B cell (primary cell): ENCODE measurements at regions not wholly inside any gene's neighbourhood (a gene's known extent, or its start where the extent isn't known, plus 50 kb on each side); places are given as distances from the start of the nearest gene placed in this dataset.

Experiments used
- ATAC-seq: fragments of 200-7000 bp; cut with Tn5 transposase; one replicate; pipeline ENCODE4 v1.10.0; 2021; ENCODE audit warnings: low read depth, mild to moderate bottlenecking, moderate number of reproducible peaks, moderate library complexity
- CTCF ChIA-PET: fragments of 350-600 bp; sonication (Branson Sonifier 250); formaldehyde crosslinking; loops from one replicate; lab custom pipeline; 2021; ENCODE audit warnings: antibody characterized with exemption, inconsistent platforms; lab: Charles Lee
- POLR2A ChIA-PET: fragments of 350-600 bp; sonication (Branson Sonifier 250); formaldehyde crosslinking; loops from one replicate; lab custom pipeline; 2021; ENCODE audit warnings: antibody characterized with exemption; lab: Charles Lee
- DNase-seq: peaks from one replicate; pipeline ENCODE4 v3.0.0; 2013
- H2AFZ ChIP-seq: 2 replicates; pipeline ENCODE4 v1.6.1; 2012; ENCODE audit warnings: mild to moderate bottlenecking, low read depth, low read length; ENCODE audit not compliant: insufficient read depth, poor library complexity, severe bottlenecking
- H3K27ac ChIP-seq, 2 donors: 1 replicate in 1 of 2; 2 replicates in 1 of 2; pipeline ENCODE4 v1.5.1; 2012 to 2013; ENCODE audit warnings: low read length in 2 of 2, mild to moderate bottlenecking in 2 of 2, moderate library complexity in 1 of 2
- H3K27me3 ChIP-seq, 4 experiments: fragments of 200-600 bp in 1 of 4; sonication (generic) in 1 of 4; replicated peaks in 1 of 4; 1 replicate in 2 of 4; 2 replicates in 2 of 4; pipeline versions ENCODE4 v1.6.1 to v1.7.0; 2013 to 2016; ENCODE audit warnings: low read length in 3 of 4, mild to moderate bottlenecking in 2 of 4, mixed read lengths in 1 of 4, moderate library complexity in 1 of 4; ENCODE audit not compliant: insufficient read depth in 4 of 4, control insufficient read depth in 3 of 4; ENCODE audit errors: control extremely low read depth in 1 of 4
- H3K36me3 ChIP-seq, 2 experiments: replicated peaks in 1 of 2; 1 replicate in 1 of 2; 2 replicates in 1 of 2; pipeline versions ENCODE4 v1.6.1 to v1.7.1; 2013; ENCODE audit warnings: low read length in 1 of 2; ENCODE audit not compliant: insufficient read depth in 2 of 2, control insufficient read depth in 1 of 2; ENCODE audit errors: control extremely low read depth in 1 of 2, extremely low read depth in 1 of 2
- H3K4me1 ChIP-seq, 2 donors: fragments of 200-600 bp in 1 of 2; sonication (generic) in 1 of 2; 1 replicate in 1 of 2; 2 replicates in 1 of 2; pipeline versions ENCODE4 v1.5.1 to v1.6.1; 2013 to 2017; ENCODE audit warnings: low read length in 2 of 2; ENCODE audit not compliant: control insufficient read depth in 2 of 2, insufficient read depth in 2 of 2
- H3K4me2 ChIP-seq: replicated peaks from 2 replicates; pipeline ENCODE3; 2012; ENCODE audit warnings: mild to moderate bottlenecking, low read depth, low read length; ENCODE audit not compliant: poor library complexity, severe bottlenecking
- H3K4me3 ChIP-seq, 5 experiments: fragments of 200-600 bp in 1 of 5; sonication (generic) in 1 of 5; 1 replicate in 3 of 5; 2 replicates in 2 of 5; pipeline versions ENCODE4 v1.5.1 to v1.7.0; 2011 to 2016; ENCODE audit warnings: low read length in 4 of 5, mild to moderate bottlenecking in 4 of 5, low read depth in 2 of 5, control low read depth in 1 of 5, moderate library complexity in 1 of 5; ENCODE audit not compliant: insufficient read depth in 1 of 5; ENCODE audit errors: control extremely low read depth in 1 of 5, extremely low read depth in 1 of 5
- H3K79me2 ChIP-seq: fragments of 200-600 bp; sonication (generic); one replicate; pipeline ENCODE4 v1.6.0; 2016; ENCODE audit warnings: low read length; ENCODE audit not compliant: control insufficient read depth, insufficient read depth
- H3K9ac ChIP-seq: fragments of 200-600 bp; sonication (generic); 2 replicates; pipeline ENCODE4 v1.6.1; 2017; ENCODE audit warnings: mild to moderate bottlenecking, low read length, moderate library complexity
- H3K9me3 ChIP-seq, 3 donors: one replicate each; pipeline versions ENCODE4 v1.6.1 to v1.7.1; 2013; ENCODE audit warnings: low read length in 2 of 3; ENCODE audit not compliant: control insufficient read depth in 2 of 3, insufficient read depth in 1 of 3; ENCODE audit errors: control extremely low read depth in 1 of 3
- H4K20me1 ChIP-seq: 2 replicates; pipeline ENCODE4 v1.6.0; 2012; ENCODE audit warnings: mild to moderate bottlenecking, low read length; ENCODE audit not compliant: insufficient read depth, control insufficient read depth, poor library complexity, severe bottlenecking
- H3K27ac Mint-ChIP-seq: one replicate; pipeline ENCODE4 v1.8.0; 2021; ENCODE audit warnings: mixed read lengths
- H3K27me3 Mint-ChIP-seq: one replicate; pipeline ENCODE4 v1.8.0; 2021; ENCODE audit warnings: mixed read lengths
- H3K4me1 Mint-ChIP-seq: one replicate; pipeline ENCODE4 v1.8.0; 2021; ENCODE audit warnings: mixed read lengths
- H3K4me3 Mint-ChIP-seq: one replicate; pipeline ENCODE4 v1.8.0; 2021; ENCODE audit warnings: mixed read lengths
- H3K9me3 Mint-ChIP-seq: one replicate; pipeline ENCODE4 v1.8.0; 2022; ENCODE audit warnings: mixed read lengths; ENCODE audit not compliant: insufficient read depth
- EZH2 ChIP-seq: IDR thresholded peaks from 2 replicates; pipeline ENCODE4 v1.6.1; 2012; ENCODE audit warnings: borderline replicate concordance, low read depth, mild to moderate bottlenecking, moderate library complexity, low read length; ENCODE audit not compliant: insufficient read depth, poor library complexity, severe bottlenecking
- WGBS: methylation state at CpG from one replicate; pipeline ENCODE4 v1.1.5; 2013; ENCODE audit warnings: missing lambda C conversion rate; ENCODE audit not compliant: insufficient coverage; 5-methylcytosine and 5-hydroxymethylcytosine counted together
- intact Hi-C: fragments of 100-400 bp; cut with micrococcal nuclease; formaldehyde crosslinking; loops from one replicate; pipeline ENCODE4 v1.10.0; 2022
- TF ChIP-seq, protein P1 (sequence below): fragments of 200-600 bp; IDR thresholded peaks from one replicate; pipeline ENCODE4 v1.8.0; 2022; ENCODE audit warnings: antibody characterized with exemption, mild to moderate bottlenecking

GRCh38 chr13:40179445-40180281 is 486.8 kb downstream of the FOXO1 start:
- H3K4me3 ChIP-seq: no peak overlapping the region
- POLR2A ChIA-PET: no interaction called here
- peaks cover 4 to 6% of the 10 kb centered on the region in 2 donors for H3K4me1 ChIP-seq
- CTCF ChIA-PET: interaction anchor here (0.6 to 0.7 kb wide), 2 partner anchors 10 to 253 kb away, joined by 3 read pairs; no protein-coding TSS in a partner anchor
- Mint-ChIP-seq H3K9me3 (peaks cover 2% of the 10 kb centered on the region), H3K4me3 (no peak overlapping the region), H3K4me1 (peaks cover 8% of the 10 kb centered on the region), H3K27me3 (no peaks in the 10 kb centered on the region), H3K27ac (no peak overlapping the region)
- no peak for DNase-seq
- no peak overlapping the region for H3K27ac ChIP-seq
- H3K27me3 ChIP-seq: no peaks in the 10 kb centered on the region
- no peaks in the 10 kb centered on the region for H3K36me3 ChIP-seq
- H3K79me2 ChIP-seq: no peaks in the 10 kb centered on the region
- H2AFZ ChIP-seq: no peak overlapping the region
- no peak overlapping the region for H3K9ac ChIP-seq
- no peak for TF ChIP-seq EZH2
- TF ChIP-seq, protein P1, sequence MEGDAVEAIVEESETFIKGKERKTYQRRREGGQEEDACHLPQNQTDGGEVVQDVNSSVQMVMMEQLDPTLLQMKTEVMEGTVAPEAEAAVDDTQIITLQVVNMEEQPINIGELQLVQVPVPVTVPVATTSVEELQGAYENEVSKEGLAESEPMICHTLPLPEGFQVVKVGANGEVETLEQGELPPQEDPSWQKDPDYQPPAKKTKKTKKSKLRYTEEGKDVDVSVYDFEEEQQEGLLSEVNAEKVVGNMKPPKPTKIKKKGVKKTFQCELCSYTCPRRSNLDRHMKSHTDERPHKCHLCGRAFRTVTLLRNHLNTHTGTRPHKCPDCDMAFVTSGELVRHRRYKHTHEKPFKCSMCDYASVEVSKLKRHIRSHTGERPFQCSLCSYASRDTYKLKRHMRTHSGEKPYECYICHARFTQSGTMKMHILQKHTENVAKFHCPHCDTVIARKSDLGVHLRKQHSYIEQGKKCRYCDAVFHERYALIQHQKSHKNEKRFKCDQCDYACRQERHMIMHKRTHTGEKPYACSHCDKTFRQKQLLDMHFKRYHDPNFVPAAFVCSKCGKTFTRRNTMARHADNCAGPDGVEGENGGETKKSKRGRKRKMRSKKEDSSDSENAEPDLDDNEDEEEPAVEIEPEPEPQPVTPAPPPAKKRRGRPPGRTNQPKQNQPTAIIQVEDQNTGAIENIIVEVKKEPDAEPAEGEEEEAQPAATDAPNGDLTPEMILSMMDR: no peak
- no peaks in the 10 kb centered on the region for H3K9me3 ChIP-seq
- no peak overlapping the region for H3K4me2 ChIP-seq
- no peak for ATAC-seq
- WGBS: no CpG with 5 or more reads among the region's 3 CpGs
- intact Hi-C loops: no loop called here
- H4K20me1 ChIP-seq: no peaks in the 10 kb centered on the region

DNA sequence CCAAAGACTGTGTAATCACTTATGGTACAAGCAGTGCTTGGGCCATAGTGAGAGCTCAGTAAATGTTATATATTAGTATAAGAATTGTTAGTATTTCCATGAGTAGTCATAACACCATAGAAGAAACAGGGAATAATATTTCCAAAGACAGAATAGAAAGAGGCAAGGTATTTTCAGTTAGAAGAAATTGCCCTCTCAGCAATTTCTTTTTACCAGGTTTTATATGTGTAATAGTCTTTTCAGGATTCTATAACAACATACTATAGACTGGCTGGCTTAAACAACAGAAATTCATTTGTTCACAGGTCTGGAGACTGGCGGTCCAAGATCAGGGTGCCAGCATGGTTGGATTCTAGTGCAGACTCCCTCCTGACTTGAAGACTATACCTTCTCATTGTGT is 485.7 kb downstream of the FOXO1 start:
- no peak overlapping the region for H3K27ac ChIP-seq
- H3K27me3 ChIP-seq: no peaks in the 10 kb centered on the region
- ChIA-PET CTCF (no interaction called here), POLR2A (no interaction called here)
- H3K4me1 Mint-ChIP-seq: peaks cover 16% of the 10 kb centered on the region
- H3K9ac ChIP-seq: no peak overlapping the region
- H3K4me2 ChIP-seq: no peak overlapping the region
- TF ChIP-seq, protein P1: no peak
- no peak for TF ChIP-seq EZH2
- H3K9me3 ChIP-seq: no peaks in the 10 kb centered on the region
- no peak for DNase-seq
- H3K27ac Mint-ChIP-seq: no peak overlapping the region
- peaks cover 2% of the 10 kb centered on the region for H3K9me3 Mint-ChIP-seq
- H3K36me3 ChIP-seq: no peaks in the 10 kb centered on the region
- 100% methylated on average over 1 of the region's 1 CpG for WGBS
- intact Hi-C loops: no loop called here
- no peak overlapping the region for H2AFZ ChIP-seq
- H4K20me1 ChIP-seq: no peaks in the 10 kb centered on the region
- H3K79me2 ChIP-seq: no peaks in the 10 kb centered on the region
- H3K4me3 ChIP-seq: no peak overlapping the region
- ATAC-seq: no peak
- H3K4me1 ChIP-seq: peaks cover 14 to 17% of the 10 kb centered on the region in 2 donors
- no peaks in the 10 kb centered on the region for H3K27me3 Mint-ChIP-seq
- H3K4me3 Mint-ChIP-seq: no peak overlapping the region
